ENCODE measurements at regions not wholly inside any gene's neighbourhood (a gene's known extent, or its start where the extent isn't known, plus 50 kb on each side); places are given as distances from the start of the nearest gene placed in this dataset.
"Not testable (repeated sequence)": the region's sequence is repeated elsewhere in the genome, so short reads cannot be mapped to it uniquely, and the experiment has no call there.

DNA sequence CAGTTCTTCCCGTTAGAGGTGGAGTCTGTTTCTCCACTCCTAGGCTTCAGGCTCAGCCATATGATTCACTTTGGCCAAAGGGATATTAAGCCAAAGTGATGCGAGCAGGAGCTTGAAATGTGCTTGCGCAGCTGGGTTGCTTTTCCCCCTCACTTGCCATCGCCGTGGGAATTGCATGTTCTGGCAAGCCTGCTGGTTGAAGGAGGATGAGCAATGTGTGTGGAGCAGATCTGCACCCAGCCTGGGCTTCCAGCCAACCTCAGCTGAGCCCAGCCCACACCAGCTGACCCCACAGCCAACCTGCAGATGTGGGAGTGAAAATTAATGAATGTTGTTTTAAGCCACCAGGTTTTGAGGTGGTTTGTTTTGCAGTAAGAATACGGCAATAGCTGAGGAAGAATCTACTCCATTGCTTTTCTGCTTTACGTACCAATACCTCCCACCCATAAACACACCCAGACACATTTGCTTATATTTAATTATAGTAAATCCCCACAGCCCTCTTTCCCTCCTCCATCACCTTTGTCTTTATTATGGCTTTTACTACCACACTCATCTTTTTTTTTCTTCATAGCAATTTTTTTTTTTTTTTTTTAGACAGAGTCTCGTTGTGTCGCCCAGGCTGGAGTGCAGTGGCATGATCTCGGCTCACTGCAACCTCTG lies 132.8 kb upstream of the FUNDC1 start:
- peak; percentile 70 for DNase-seq (ENCODE audit: low spot score)

DNA sequence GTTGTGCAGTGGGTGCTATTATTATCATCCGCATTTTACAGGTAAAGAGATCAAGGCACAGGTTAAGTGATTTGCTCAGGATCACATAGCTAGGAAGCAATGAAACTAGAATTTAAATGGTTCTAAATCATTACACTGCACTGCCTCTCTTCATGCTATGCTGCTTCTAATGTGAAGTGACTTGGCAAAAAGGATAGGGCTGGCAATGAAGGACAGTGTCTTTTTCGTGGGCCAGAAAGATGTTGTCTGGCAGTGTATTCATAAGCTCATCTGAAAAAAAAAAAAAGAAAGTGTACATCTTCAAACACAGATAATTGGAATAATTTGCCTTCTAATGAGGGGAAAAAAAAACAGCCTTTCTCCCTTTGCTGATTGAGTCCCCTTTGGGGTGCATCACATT lies 132.2 kb upstream of the FUNDC1 start:
- DNase-seq (ENCODE audit: low spot score) = no peak

DNA sequence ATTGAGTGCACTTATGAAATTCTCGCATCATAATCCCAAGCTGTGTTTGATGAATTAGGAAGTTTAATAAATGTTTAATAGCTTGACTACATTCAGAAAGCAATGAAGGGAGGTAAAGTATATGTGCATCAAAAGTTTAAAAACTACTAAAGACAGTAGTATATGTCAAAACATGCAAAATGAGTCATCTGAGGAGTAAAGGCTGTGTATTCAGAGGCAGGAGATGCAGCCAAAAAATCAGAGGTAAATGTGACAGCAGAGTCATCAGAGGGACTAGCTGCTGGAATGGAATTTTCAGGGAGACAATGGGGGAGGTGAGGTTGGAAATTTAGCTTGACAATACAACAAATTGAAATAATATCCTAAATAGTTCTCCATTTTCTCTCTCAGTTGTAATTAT lies 127.0 kb upstream of the FUNDC1 start:
- DNase-seq (ENCODE audit: low spot score) = peak; percentile 14

DNA sequence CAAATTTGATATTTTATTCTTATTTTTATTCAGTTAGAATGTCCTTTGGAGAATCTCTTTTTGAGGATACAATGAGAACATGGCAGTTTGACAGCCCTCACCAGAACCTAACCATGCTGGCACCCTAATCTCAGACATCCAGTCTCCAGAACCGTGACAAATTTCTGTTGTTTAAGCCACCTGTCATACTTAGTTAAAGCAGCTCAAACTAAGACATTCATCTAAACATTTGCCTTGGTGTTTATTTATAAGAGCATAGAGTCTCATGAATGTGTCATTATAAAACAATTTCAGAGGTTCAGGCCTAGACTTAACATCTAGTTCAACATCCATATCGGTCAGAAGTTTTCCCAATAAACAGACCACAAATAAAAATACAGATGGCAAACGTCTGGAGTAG lies 125.1 kb upstream of the FUNDC1 start:
- no peak for DNase-seq (ENCODE audit: low spot score)

DNA sequence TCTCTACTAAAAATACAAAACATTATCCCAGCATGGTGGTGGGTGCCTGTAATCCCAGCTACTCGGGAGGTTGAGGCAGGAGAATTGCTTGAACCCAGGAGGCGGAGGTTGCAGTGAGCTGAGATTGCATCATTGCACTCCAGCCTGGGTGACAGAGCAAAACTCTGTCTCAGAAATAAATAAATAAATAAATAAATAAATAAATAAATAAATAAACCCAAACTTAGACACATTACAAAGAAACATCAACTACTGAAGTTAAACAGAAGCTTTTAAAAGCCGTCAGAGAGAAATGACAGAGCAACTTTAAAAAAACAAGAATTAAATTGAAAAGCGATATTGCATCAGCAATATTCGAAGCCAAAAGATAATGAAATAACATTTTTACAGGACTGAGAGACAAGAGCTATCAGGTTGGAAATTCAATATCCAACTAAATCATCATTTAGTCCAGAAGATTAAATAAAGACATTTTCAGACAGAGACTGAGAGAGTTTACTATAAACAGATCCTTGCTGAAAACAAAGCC lies 115.1 kb upstream of the FUNDC1 start:
- DNase-seq (ENCODE audit: low spot score) = not testable (repeated sequence)

DNA sequence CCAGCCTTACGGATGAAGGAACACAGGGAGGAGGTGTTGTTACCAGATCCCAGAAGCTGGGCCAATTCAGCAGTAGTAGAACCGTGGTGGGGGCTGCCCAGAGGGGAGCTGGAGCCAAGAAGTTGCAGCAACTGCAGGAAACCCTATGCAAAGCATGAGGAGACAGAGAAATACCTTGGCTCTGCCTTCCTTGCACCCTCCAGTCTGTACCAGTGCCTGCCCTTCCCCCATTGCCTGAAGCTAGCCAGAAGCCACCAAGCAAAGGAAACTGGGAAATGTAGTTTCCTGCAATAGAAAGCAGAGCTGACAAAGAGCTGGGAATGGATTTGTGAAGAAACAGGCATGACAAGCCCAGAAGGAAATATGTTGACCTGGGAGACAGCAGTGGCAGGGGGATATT lies 108.7 kb upstream of the FUNDC1 start:
- DNase-seq (ENCODE audit: low spot score) = no peak

DNA sequence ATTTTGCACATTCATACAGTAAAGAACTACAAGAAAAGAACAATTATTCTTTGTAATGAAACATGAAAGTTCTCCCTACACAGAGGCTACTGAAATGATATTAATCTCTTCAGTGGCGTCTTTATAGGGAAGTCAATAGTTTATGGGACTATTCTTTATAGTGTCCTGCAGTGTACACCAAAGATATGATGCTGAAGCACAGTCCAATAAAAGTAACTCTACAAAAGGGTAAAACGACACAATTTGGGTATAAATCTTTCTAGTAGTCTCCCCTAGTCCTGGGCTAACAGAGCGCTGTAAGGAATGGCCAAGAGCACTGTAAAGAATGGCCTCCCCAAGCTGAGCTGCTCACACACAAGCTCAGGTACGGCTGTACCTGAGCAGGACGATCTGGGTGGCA lies 101.1 kb upstream of the FUNDC1 start:
- DNase-seq (ENCODE audit: low spot score) = no peak

DNA sequence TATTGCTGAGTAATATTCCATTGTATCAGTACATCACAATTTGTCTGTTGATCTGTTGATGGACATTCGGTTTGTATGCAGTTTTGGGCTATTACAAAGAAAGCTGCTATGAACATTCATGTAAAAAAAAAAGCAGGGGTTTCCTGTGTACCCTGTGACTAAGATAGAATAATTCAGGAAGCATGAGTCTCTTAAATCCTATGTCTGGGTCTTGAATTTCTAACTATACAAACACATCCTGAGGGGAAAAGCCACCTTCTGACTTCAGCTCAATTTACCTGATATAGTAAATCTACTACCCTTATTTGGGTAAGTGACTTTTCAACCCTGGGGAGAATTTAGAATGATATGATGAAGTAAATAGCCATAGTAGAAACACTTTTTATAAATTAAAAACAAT lies 94.6 kb upstream of the FUNDC1 start:
- DNase-seq (ENCODE audit: low spot score) = no peak

DNA sequence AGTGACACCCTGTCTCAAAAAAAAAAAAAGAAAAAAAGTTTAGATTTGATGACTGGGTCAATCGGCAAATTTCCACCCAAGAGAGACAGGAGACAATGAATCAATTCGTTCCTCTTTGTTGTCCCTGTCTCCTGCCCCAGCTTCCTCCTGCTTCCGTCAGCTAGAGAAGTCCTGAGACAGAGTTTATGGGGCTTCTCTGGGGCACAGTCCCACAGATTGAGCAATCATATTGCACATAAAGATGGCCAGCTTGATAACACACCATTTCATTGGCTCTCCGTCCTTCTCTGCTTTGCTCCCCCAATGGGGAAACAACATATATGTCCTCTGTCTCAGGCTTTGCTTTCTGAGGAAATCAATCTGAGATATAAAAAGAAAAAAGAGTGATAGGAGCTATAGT lies 78.4 kb upstream of the FUNDC1 start:
- no peak for DNase-seq (ENCODE audit: low spot score)

DNA sequence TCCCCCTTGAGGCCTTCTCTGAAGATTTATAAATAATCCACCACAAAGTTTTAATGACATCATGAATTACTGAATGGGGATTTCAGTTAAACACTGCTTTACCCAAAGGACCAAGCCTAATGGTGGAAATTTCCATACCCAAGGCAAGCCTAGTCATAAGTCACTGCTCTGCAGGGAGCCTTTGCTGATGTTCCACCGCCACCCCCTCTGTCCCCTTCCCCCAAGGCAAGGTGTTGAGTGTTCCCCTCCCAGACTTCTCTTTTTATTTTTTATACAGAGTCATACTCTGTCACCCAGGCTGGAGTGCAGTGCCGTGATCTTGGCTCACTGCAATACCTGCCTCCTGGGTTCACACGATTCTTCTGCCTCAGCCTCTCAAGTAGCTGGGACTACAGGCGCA lies 76.4 kb upstream of the FUNDC1 start:
- DNase-seq (ENCODE audit: low spot score) = no peak

DNA sequence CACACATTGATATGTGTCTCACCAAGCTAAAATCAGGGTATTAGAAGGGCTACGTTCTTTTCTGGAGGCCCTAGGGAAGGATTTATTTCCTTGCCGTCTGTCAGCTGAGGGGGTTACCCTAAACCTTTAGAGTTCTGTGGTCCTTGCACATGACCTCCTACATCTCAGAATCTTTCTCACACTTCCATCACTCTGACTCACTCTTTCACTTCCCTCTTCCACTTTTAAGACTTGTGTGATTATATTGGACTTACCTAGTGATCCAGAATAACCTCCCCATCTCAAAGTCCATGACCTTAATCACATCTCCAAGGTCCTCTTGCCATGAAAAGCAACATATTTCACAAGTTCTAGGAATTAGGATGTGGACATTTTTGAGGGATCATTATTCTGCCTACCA lies 53.6 kb upstream of the FUNDC1 start:
- no peak for DNase-seq (ENCODE audit: low spot score)

Measured in A172 (cell line).